ENCODE measurements at regions not wholly inside any gene's neighbourhood (a gene's known extent, or its start where the extent isn't known, plus 50 kb on each side); places are given as distances from the start of the nearest gene placed in this dataset.

DNA sequence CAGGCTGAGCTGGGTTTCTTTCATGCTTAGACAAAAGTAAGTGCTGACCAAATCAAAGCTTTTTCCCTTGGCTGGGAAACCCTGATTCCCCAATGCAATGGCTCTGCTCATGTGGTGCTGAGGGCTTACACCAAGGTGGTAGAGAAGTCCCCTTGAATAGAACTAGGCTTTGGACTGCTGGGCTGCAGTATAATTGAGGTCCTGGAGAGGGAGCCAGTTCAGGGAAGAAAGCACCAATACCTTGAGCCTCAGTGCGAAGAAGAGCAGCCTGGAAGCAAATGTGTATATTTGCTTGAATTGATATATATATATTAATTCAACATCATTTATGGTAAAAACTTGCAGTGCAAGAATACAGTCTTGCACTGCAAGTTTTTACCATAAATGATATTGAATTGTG is 391.1 kb downstream of the RPS24 start:
- Histone ChIP-seq H3K4me2 (ENCODE audit: low read length) (no peak overlapping the region), H3K9me2 (ENCODE audit: insufficient read depth) (no peaks in the 10 kb centered on the region), H3K27ac (ENCODE audit: low read depth, low read length) (no peak overlapping the region), H3K9me3 (ENCODE audit: control insufficient read depth in 1 of 2, insufficient read depth in 1 of 2, low read depth in 1 of 2, low read length in 2 of 2) (no peaks in the 10 kb centered on the region), H4K20me1 (ENCODE audit: insufficient read depth) (no peaks in the 10 kb centered on the region), H3K36me3 (ENCODE audit: control insufficient read depth in 1 of 2, insufficient read depth in 2 of 2, low read length in 2 of 2) (no peaks in the 10 kb centered on the region), H2AFZ (ENCODE audit: low read depth, low read length, poor library complexity, severe bottlenecking) (no peak overlapping the region), H3K79me2 (ENCODE audit: insufficient read depth, low read length) (no peaks in the 10 kb centered on the region), H3K27me3 (ENCODE audit: insufficient read depth, low read length) (peaks cover 32% of the 10 kb centered on the region), H3K4me1 (ENCODE audit: control insufficient read depth in 1 of 2, insufficient read depth in 2 of 2, low read length in 2 of 2) (no peaks in the 10 kb centered on the region), H3K4me3 (replicated peaks in 1 of 2; ENCODE audit: low read depth in 1 of 2, low read length in 2 of 2) (no peak overlapping the region), H3K9ac (ENCODE audit: low read length) (no peak overlapping the region)
- DNase-seq (ENCODE audit: low read depth, low spot score) (peak; percentile 41), ATAC-seq (peak; percentile 96)
- ChIA-PET POLR2A (no interaction called here), CTCF (no interaction called here), RAD21 (ENCODE audit: low non-redundant PET in 1 of 2, low total read pairs in 2 of 2, uncharacterized antibody in 2 of 2, unreplicated experiment in 2 of 2) (no interaction called here)
- no TSS peak for BruUV-seq (replicated peaks)
- intact Hi-C loops (cut with micrococcal nuclease): loop anchor here (1.0 to 5.0 kb wide), 2 partner anchors 233 to 773 kb away; no protein-coding TSS in a partner anchor
- no peak for TF ChIP-seq SRF (IDR thresholded peaks at IDR 0.05; ENCODE audit: low read depth)
- no peak for TF ChIP-seq CBX3 (IDR thresholded peaks at IDR 0.05; ENCODE audit: low read depth)
- TF ChIP-seq ZNF274 (IDR thresholded peaks at IDR 0.05; ENCODE audit: low read depth, low read length): no peak
- no peak for TF ChIP-seq REST (IDR thresholded peaks at IDR 0.05; ENCODE audit: low read depth)
- peak; percentile 42 to 73 (median 50); a peak in 5 of 6 replicates for TF ChIP-seq CTCF (IDR thresholded peaks at IDR 0.05 in 2 of 3, conservative IDR thresholded peaks at IDR 0.05 in 1 of 3; ENCODE audit: borderline replicate concordance in 1 of 3, insufficient read depth in 1 of 3, low read depth in 2 of 3, low read length in 2 of 3)
- TF ChIP-seq YY1 (IDR thresholded peaks at IDR 0.05; ENCODE audit: extremely low read depth, insufficient replicate concordance, low read depth, low read length): no peak
- TF ChIP-seq RAD21 (IDR thresholded peaks at IDR 0.05; ENCODE audit: low read depth): peak; percentile 60
- no peak for TF ChIP-seq POLR2AphosphoS5 (IDR thresholded peaks at IDR 0.05; ENCODE audit: low read depth, low read length)
- no peak for TF ChIP-seq EZH2phosphoT487 (IDR thresholded peaks at IDR 0.05; ENCODE audit: borderline replicate concordance)

Measured in HCT116 (cell line).